Neural crest cell (in vitro differentiated cells): ENCODE measurements at regions not wholly inside any gene's neighbourhood (a gene's known extent, or its start where the extent isn't known, plus 50 kb on each side); places are given as distances from the start of the nearest gene placed in this dataset.

Experiments
- DNase-seq: peaks from one replicate; pipeline ENCODE4 v3.0.0; 2021; ENCODE audit warnings: low read depth, mixed read lengths, low spot score
- H3K27ac Mint-ChIP-seq: one replicate; pipeline ENCODE4 v1.8.0; 2021; ENCODE audit warnings: mild to moderate bottlenecking, mixed read lengths; ENCODE audit not compliant: unreplicated experiment
- H3K27me3 Mint-ChIP-seq: 2 replicates; pipeline ENCODE4 v1.8.0; 2021; ENCODE audit warnings: low read depth, mild to moderate bottlenecking, mixed read lengths
- H3K36me3 Mint-ChIP-seq: 2 replicates; pipeline ENCODE4 v1.8.0; 2021; ENCODE audit warnings: low read depth, mild to moderate bottlenecking, mixed read lengths
- H3K4me1 Mint-ChIP-seq: 2 replicates; pipeline ENCODE4 v1.8.0; 2021; ENCODE audit warnings: mixed read lengths
- H3K4me3 Mint-ChIP-seq: one replicate; pipeline ENCODE4 v1.8.0; 2021; ENCODE audit warnings: mild to moderate bottlenecking, mixed read lengths
- H3K9me3 Mint-ChIP-seq: 2 replicates; pipeline ENCODE4 v1.8.0; 2021; ENCODE audit warnings: mixed read lengths
- CTCF ChIP-seq: fragments of 200-600 bp; sonication (generic); conservative IDR thresholded peaks from 2 replicates; pipeline ENCODE4 v1.5.0; 2021; ENCODE audit warnings: antibody characterized with exemption, mild to moderate bottlenecking

- no peak overlapping the region for H3K4me3 Mint-ChIP-seq
- TF ChIP-seq CTCF, result peak; percentile 81
- peak; percentile 53 for DNase-seq
- H3K36me3 Mint-ChIP-seq, result no peaks in the 10 kb centered on the region
- H3K9me3 Mint-ChIP-seq, result no peaks in the 10 kb centered on the region
- H3K27me3 Mint-ChIP-seq, result no peaks in the 10 kb centered on the region
- H3K27ac Mint-ChIP-seq, result no peak overlapping the region
- H3K4me1 Mint-ChIP-seq, result no peaks in the 10 kb centered on the region
Observed at GRCh38 chr1:101506541-101507164, 269.8 kb downstream of the S1PR1 start.

- H3K4me3 Mint-ChIP-seq, result no peak overlapping the region
- H3K4me1 Mint-ChIP-seq, result no peaks in the 10 kb centered on the region
- no peaks in the 10 kb centered on the region for H3K9me3 Mint-ChIP-seq
- no peak for DNase-seq
- no peaks in the 10 kb centered on the region for H3K36me3 Mint-ChIP-seq
- no peak overlapping the region for H3K27ac Mint-ChIP-seq
- no peak for TF ChIP-seq CTCF
- no peaks in the 10 kb centered on the region for H3K27me3 Mint-ChIP-seq
Observed at GRCh38 chr1:101507547-101507971, 270.7 kb downstream of the S1PR1 start.

GRCh38 chr1:101508913-101509312, 272.1 kb downstream of the S1PR1 start:
- peaks cover 3% of the 10 kb centered on the region for H3K36me3 Mint-ChIP-seq
- no peak overlapping the region for H3K27ac Mint-ChIP-seq
- TF ChIP-seq CTCF, result no peak
- no peaks in the 10 kb centered on the region for H3K9me3 Mint-ChIP-seq
- no peaks in the 10 kb centered on the region for H3K4me1 Mint-ChIP-seq
- DNase-seq, result no peak
- H3K4me3 Mint-ChIP-seq, result no peak overlapping the region
- no peaks in the 10 kb centered on the region for H3K27me3 Mint-ChIP-seq

- H3K27me3 Mint-ChIP-seq, result no peaks in the 10 kb centered on the region
- H3K9me3 Mint-ChIP-seq, result no peaks in the 10 kb centered on the region
- no peaks in the 10 kb centered on the region for H3K4me1 Mint-ChIP-seq
- no peak for DNase-seq
- H3K36me3 Mint-ChIP-seq, result peaks cover 3% of the 10 kb centered on the region
- no peak for TF ChIP-seq CTCF
- H3K27ac Mint-ChIP-seq, result no peak overlapping the region
- no peak overlapping the region for H3K4me3 Mint-ChIP-seq
Observed at GRCh38 chr1:101509370-101509769, 272.6 kb downstream of the S1PR1 start.

GRCh38 chr1:101511202-101511891, 274.5 kb downstream of the S1PR1 start:
- DNase-seq, result no peak
- H3K27me3 Mint-ChIP-seq, result no peaks in the 10 kb centered on the region
- no peaks in the 10 kb centered on the region for H3K4me1 Mint-ChIP-seq
- H3K9me3 Mint-ChIP-seq, result peaks cover 5% of the 10 kb centered on the region
- TF ChIP-seq CTCF, result no peak
- H3K27ac Mint-ChIP-seq, result no peak overlapping the region
- no peak overlapping the region for H3K4me3 Mint-ChIP-seq
- peaks cover 3% of the 10 kb centered on the region for H3K36me3 Mint-ChIP-seq
